NT2/D1 (cell line): ENCODE measurements at regions not wholly inside any gene's neighbourhood (a gene's known extent, or its start where the extent isn't known, plus 50 kb on each side); places are given as distances from the start of the nearest gene placed in this dataset.
"Not testable (repeated sequence)": the region's sequence is repeated elsewhere in the genome, so short reads cannot be mapped to it uniquely, and the experiment has no call there.

Experiments
- DNase-seq: peaks from one replicate; pipeline ENCODE4 v3.0.0-alpha.2; 2011; ENCODE audit warnings: low read depth, low spot score
- H3K27me3 ChIP-seq: 2 replicates; pipeline ENCODE4 v1.6.0; 2011; ENCODE audit warnings: mild to moderate bottlenecking; ENCODE audit not compliant: insufficient read length, insufficient read depth
- H3K36me3 ChIP-seq: 2 replicates; pipeline ENCODE4 v1.6.1; 2011; ENCODE audit warnings: mild to moderate bottlenecking, low read length, mixed read lengths; ENCODE audit not compliant: insufficient read depth, insufficient read length
- H3K4me1 ChIP-seq: 2 replicates; pipeline ENCODE4 v1.5.1; 2011; ENCODE audit not compliant: insufficient read depth, insufficient read length
- H3K4me3 ChIP-seq: 2 replicates; pipeline ENCODE4 v1.5.1; 2011; ENCODE audit warnings: low read depth; ENCODE audit not compliant: insufficient read length
- H3K9ac ChIP-seq: 2 replicates; pipeline ENCODE4 v1.6.0; 2011; ENCODE audit warnings: low read depth; ENCODE audit not compliant: insufficient read length
- H3K9me3 ChIP-seq: 2 replicates; pipeline ENCODE4 v1.5.1; 2011; ENCODE audit warnings: mild to moderate bottlenecking, low read length; ENCODE audit not compliant: insufficient read depth
- SUZ12 ChIP-seq: IDR thresholded peaks from 2 replicates; pipeline ENCODE4 v1.6.1; 2011; ENCODE audit not compliant: insufficient read length, insufficient read depth; ENCODE audit errors: extremely low read depth
- YY1 ChIP-seq: IDR thresholded peaks from 2 replicates; pipeline ENCODE4 v1.6.1; 2011; ENCODE audit not compliant: insufficient read length, insufficient read depth
- ZNF274 ChIP-seq: IDR thresholded peaks from 2 replicates; pipeline ENCODE4 v1.6.1; 2011; ENCODE audit warnings: mild to moderate bottlenecking, low read depth, low read length

DNA sequence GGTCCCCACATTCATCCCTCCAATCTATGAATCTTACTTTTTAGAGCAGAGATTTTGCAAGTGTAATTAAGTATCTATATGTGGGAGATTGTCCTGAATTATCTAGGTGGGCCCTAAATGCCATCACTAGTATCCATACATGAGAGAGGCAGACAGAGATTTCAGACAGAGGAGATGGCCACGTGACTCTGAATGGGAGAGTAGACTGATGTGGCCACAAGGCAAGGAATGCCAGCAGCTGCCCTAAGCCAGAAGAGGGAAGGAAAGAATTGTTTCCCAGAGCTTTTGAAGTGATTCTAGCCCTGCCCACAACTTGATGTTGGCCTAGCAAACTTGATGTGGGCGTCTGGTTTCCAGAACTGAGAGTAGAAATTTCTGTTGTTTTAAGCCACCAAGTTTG lies 90.1 kb upstream of the PCAT7 start:
- Histone ChIP-seq H3K4me1 (no peaks in the 10 kb centered on the region), H3K36me3 (peaks cover 26% of the 10 kb centered on the region), H3K9ac (no peak overlapping the region), H3K27me3 (no peaks in the 10 kb centered on the region), H3K4me3 (no peak overlapping the region), H3K9me3 (peaks cover 47% of the 10 kb centered on the region)
- no peak for TF ChIP-seq YY1
- DNase-seq = no peak

DNA sequence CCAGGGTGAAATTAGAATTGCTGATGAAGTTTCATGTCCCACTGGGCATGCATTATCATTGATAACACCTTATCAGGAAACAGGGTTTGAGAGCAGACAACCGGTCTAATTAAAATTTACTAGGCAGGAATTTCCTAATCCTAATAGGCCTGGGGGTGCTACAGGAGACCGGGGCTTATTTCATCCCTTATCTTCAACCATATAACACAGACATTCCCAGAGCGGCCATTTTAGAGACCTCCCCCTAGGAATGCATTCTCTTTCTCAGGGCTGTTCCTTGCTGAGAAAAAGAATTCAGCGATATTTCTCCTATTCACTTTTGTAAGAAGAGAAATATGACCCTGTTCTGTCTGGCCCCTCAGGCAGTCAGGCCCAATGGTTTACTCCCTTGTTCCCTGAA lies 82.8 kb upstream of the PCAT7 start:
- not testable (repeated sequence) for H3K4me3 ChIP-seq, H3K9ac ChIP-seq, H3K36me3 ChIP-seq, H3K4me1 ChIP-seq, H3K27me3 ChIP-seq, DNase-seq
- peaks cover 27% of the 10 kb centered on the region for H3K9me3 ChIP-seq

DNA sequence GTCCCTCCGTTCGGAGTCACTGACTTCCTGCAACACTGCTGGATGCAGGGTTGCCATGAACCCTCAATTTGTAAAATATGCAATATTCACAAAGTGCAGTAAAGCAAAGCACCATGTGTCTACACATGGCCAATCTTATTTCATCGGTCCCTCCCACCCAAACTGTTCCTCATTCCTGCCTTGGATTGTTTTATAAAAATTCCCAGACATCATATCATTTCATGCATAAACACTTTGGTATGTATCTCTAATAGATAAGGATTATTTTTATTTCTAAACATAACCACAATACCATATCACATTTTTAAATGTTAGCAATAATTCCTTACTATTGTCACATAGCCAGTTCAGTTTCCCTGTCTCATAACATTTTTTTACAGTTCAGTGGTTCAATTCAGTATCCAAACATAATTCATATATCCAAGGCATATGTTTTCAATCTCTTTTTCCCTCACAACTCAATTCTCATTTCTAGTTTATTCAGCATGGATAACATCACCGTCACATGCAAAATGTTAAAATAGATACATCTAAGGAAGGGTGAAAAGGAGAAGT lies 82.0 kb upstream of the PCAT7 start:
- TF ChIP-seq ZNF274 (no peak), SUZ12 (no peak), YY1 (no peak)
- no peaks in the 10 kb centered on the region for H3K4me1 ChIP-seq
- H3K27me3 ChIP-seq = no peaks in the 10 kb centered on the region
- no peak overlapping the region for H3K9ac ChIP-seq
- H3K36me3 ChIP-seq = no peaks in the 10 kb centered on the region
- no peak overlapping the region for H3K4me3 ChIP-seq
- no peak for DNase-seq
- H3K9me3 ChIP-seq = peaks cover 35% of the 10 kb centered on the region

DNA sequence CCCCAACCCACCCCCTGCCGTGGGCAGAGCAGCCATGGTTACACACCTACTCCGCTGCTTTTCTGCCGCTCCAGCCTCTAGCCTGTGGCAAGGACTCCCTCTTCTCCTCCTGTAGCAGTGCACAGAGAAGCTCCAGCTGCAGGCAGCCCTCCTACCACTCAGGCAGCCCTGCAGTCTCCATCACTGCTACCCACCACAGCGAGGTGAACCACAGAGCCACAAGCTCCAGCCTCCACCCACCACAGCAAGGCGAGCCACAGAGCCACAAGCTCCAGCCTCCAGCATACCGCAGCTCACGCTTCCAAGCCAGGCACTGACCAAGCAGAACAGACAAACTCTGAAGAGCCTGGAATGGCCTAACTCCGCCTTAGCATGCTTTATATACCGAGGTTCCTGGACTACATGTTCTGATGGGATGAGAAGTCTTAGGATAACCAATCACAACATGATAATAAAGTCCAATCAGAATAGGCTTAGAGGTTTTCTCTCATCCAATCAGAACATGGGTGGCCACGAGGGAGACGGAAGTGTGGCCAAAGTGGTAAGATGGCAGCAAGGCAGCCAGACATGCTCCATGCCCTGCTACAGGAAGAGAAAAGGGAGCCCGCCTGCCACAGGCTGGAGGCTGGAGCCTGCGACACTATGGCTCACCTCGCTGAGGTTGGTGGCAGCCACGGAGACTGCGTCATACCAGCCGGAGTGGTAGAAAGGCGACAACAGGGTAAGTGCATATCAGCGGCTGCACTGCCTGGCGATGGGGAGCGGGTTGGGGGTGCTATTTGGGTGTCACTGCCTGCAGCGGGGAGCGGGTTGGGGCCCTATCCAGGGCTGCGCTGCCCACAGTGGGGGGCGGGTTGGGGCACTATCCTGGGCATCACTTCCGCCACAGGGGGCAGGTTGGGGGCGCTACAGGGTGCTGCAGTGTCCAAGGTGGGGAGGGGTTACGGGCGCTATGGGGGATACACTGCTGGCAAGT lies 75.8 kb upstream of the PCAT7 start:
- DNase-seq = peak; percentile 16
- TF ChIP-seq YY1 (no peak), ZNF274 (no peak), SUZ12 (no peak)
- Histone ChIP-seq H3K36me3 (no peaks in the 10 kb centered on the region), H3K27me3 (no peaks in the 10 kb centered on the region), H3K9ac (no peak overlapping the region), H3K9me3 (peaks cover 47% of the 10 kb centered on the region), H3K4me3 (no peak overlapping the region), H3K4me1 (no peaks in the 10 kb centered on the region)

DNA sequence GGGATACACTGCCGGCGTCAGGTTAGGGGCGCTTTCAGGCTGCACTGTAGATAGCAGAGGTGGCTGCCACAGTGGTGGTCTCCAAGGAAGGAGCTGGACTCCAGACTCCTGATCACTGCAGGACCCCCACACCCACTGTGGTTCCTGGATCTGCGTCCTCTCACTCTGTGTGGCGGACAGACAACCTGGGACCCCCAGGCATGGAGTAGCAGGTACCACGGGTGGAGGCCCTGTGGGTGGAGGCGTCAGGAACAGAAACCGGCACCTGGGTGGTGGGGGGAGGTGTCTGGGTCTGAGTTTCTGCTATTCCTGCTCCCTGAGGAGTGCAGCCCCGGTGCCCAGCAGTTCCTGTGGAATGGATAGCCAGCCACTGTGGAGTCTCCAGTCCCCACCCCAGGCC lies 75.1 kb upstream of the PCAT7 start:
- no peaks in the 10 kb centered on the region for H3K27me3 ChIP-seq
- TF ChIP-seq SUZ12 = no peak
- TF ChIP-seq YY1 = no peak
- TF ChIP-seq ZNF274 = no peak
- H3K9ac ChIP-seq = no peak overlapping the region
- H3K9me3 ChIP-seq = peaks cover 47% of the 10 kb centered on the region
- H3K4me3 ChIP-seq = no peak overlapping the region
- no peaks in the 10 kb centered on the region for H3K36me3 ChIP-seq
- no peak for DNase-seq
- H3K4me1 ChIP-seq = no peaks in the 10 kb centered on the region

DNA sequence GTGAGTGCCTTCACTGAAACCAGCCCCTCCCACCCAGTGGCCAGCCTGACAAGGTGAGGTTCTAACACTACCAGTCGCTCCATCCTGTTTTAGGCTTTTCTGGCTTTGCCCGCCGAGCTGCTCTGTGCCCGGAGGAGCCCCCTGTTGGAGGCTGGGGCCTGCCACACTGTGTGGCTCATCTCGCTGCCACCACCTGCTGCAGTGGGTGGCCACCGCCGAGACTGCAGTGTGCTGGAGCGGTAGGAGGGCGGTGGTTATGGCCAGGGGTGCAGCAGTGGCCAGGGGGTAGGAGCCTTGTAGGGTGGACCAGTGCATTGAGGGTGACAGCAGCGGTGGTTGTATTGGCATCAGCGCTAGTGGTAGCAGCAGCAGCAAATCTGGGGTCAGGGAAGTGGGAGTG lies 74.7 kb upstream of the PCAT7 start:
- Histone ChIP-seq H3K9ac (no peak overlapping the region), H3K36me3 (no peaks in the 10 kb centered on the region), H3K4me1 (no peaks in the 10 kb centered on the region), H3K27me3 (no peaks in the 10 kb centered on the region), H3K9me3 (peaks cover 47% of the 10 kb centered on the region), H3K4me3 (no peak overlapping the region)
- TF ChIP-seq SUZ12 = no peak
- TF ChIP-seq ZNF274 = no peak
- no peak for TF ChIP-seq YY1
- DNase-seq = no peak

DNA sequence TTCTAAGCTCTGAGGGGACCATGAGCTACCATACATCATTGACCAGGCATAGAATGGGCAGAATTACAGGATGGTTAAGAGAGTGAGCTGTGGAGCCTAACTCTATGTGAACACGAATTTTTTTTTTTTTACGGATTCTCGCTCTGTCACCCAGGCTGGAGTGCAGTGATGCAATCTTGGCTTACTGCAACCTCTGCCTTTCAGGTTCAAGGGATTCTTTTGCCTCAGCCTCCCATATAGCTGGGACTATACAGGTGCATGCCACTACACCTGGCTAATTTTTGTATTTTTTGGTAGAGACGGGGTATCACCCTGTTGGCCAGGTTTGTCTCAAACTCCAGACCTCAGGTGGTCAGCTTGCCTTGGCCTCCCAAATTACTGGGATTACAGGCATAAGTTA lies 72.8 kb upstream of the PCAT7 start:
- no peak overlapping the region for H3K9ac ChIP-seq
- no peaks in the 10 kb centered on the region for H3K27me3 ChIP-seq
- DNase-seq = no peak
- TF ChIP-seq SUZ12 (no peak), ZNF274 (no peak), YY1 (no peak)
- no peaks in the 10 kb centered on the region for H3K36me3 ChIP-seq
- no peaks in the 10 kb centered on the region for H3K4me1 ChIP-seq
- H3K9me3 ChIP-seq = peaks cover 47% of the 10 kb centered on the region
- no peak overlapping the region for H3K4me3 ChIP-seq
